CD14-positive monocyte (primary cell): ENCODE measurements at regions not wholly inside any gene's neighbourhood (a gene's known extent, or its start where the extent isn't known, plus 50 kb on each side); places are given as distances from the start of the nearest gene placed in this dataset.
"Not testable (repeated sequence)": the region's sequence is repeated elsewhere in the genome, so short reads cannot be mapped to it uniquely, and the experiment has no call there.

Experiments
- DNase-seq, 3 donors: peaks; one replicate each; pipeline ENCODE4 v3.0.0-alpha.2; 2011 to 2022
- H2AFZ ChIP-seq: 2 replicates; pipeline ENCODE4 v1.6.0; 2012; ENCODE audit warnings: mild to moderate bottlenecking, low read depth, low read length, inconsistent platforms; ENCODE audit not compliant: insufficient read depth, poor library complexity, severe bottlenecking
- H3K27ac ChIP-seq, 2 donors: 1 replicate in 1 of 2; 2 replicates in 1 of 2; pipeline ENCODE4 v1.5.1; 2012 to 2013; ENCODE audit warnings: low read length in 2 of 2, control low read depth in 1 of 2, inconsistent platforms in 1 of 2, low read depth in 1 of 2, mild to moderate bottlenecking in 1 of 2
- H3K27me3 ChIP-seq, 2 donors: one replicate each; pipeline versions ENCODE4 v1.6.0 to v1.6.1; 2011 to 2013; ENCODE audit warnings: low read length in 2 of 2; ENCODE audit not compliant: control insufficient read depth in 2 of 2, insufficient read depth in 2 of 2
- H3K36me3 ChIP-seq, 2 donors: replicated peaks in 1 of 2; 1 replicate in 1 of 2; 2 replicates in 1 of 2; pipeline versions ENCODE4 v1.5.1 to v1.6.1; 2012 to 2013; ENCODE audit warnings: low read length in 2 of 2, control low read depth in 1 of 2, inconsistent platforms in 1 of 2, mild to moderate bottlenecking in 1 of 2; ENCODE audit not compliant: insufficient read depth in 2 of 2, control insufficient read depth in 1 of 2
- H3K4me1 ChIP-seq, 2 donors: 1 replicate in 1 of 2; 2 replicates in 1 of 2; pipeline versions ENCODE4 v1.5.1 to v1.6.1; 2012 to 2013; ENCODE audit warnings: low read length in 2 of 2, control low read depth in 1 of 2, inconsistent platforms in 1 of 2, mild to moderate bottlenecking in 1 of 2, moderate library complexity in 1 of 2; ENCODE audit not compliant: insufficient read depth in 2 of 2, control insufficient read depth in 1 of 2
- H3K4me2 ChIP-seq: replicated peaks from 2 replicates; pipeline ENCODE3; 2012; ENCODE audit warnings: low read length, moderate library complexity, mild to moderate bottlenecking; ENCODE audit not compliant: poor library complexity, severe bottlenecking; ENCODE audit errors: extremely low read depth
- H3K4me3 ChIP-seq, 3 experiments: fragments of 200-600 bp in 1 of 3; sonication (generic) in 1 of 3; replicated peaks in 1 of 3; 1 replicate in 2 of 3; 2 replicates in 1 of 3; pipeline ENCODE4 v1.5.1; 2011 to 2013; ENCODE audit warnings: low read length in 3 of 3, mild to moderate bottlenecking in 3 of 3, control low read depth in 2 of 3, low read depth in 2 of 3, inconsistent platforms in 1 of 3, moderate library complexity in 1 of 3
- H3K79me2 ChIP-seq: 2 replicates; pipeline ENCODE4 v1.6.0; 2012; ENCODE audit warnings: mild to moderate bottlenecking, control low read depth, inconsistent platforms, low read length, moderate library complexity; ENCODE audit not compliant: insufficient read depth
- H3K9ac ChIP-seq: 2 replicates; pipeline ENCODE4 v1.6.0; 2017; ENCODE audit warnings: low read length, mild to moderate bottlenecking; ENCODE audit not compliant: insufficient read depth, poor library complexity, severe bottlenecking
- H3K9me3 ChIP-seq, 2 donors: replicated peaks in 1 of 2; 1 replicate in 1 of 2; 2 replicates in 1 of 2; pipeline versions ENCODE4 v1.5.1 to v1.6.1; 2012 to 2013; ENCODE audit warnings: low read length in 2 of 2, control low read depth in 1 of 2; ENCODE audit not compliant: control insufficient read depth in 1 of 2, insufficient read depth in 1 of 2
- H4K20me1 ChIP-seq: 2 replicates; pipeline ENCODE4 v1.6.0; 2012; ENCODE audit warnings: mild to moderate bottlenecking, low read length, control low read depth, moderate library complexity; ENCODE audit not compliant: insufficient read depth
- H3K27ac Mint-ChIP-seq, 7 donors: one replicate each; pipeline ENCODE4 v1.8.0; 2020; ENCODE audit warnings: mild to moderate bottlenecking in 7 of 7, mixed read lengths in 7 of 7, moderate library complexity in 6 of 7, inconsistent platforms in 2 of 7
- H3K27me3 Mint-ChIP-seq, 3 donors: one replicate each; pipeline ENCODE4 v1.8.0; 2021 to 2022; ENCODE audit warnings: low read depth in 3 of 3, mild to moderate bottlenecking in 3 of 3, mixed read lengths in 3 of 3, moderate library complexity in 3 of 3, inconsistent platforms in 1 of 3
- H3K36me3 Mint-ChIP-seq, 2 donors: one replicate each; pipeline ENCODE4 v1.8.0; 2020; ENCODE audit warnings: mixed read lengths in 2 of 2, inconsistent platforms in 1 of 2, mild to moderate bottlenecking in 1 of 2
- H3K4me1 Mint-ChIP-seq: one replicate; pipeline ENCODE4 v1.8.0; 2020; ENCODE audit warnings: mild to moderate bottlenecking, mixed read lengths
- H3K4me3 Mint-ChIP-seq, 2 donors: one replicate each; pipeline ENCODE4 v1.8.0; 2020; ENCODE audit warnings: mild to moderate bottlenecking in 2 of 2, mixed read lengths in 2 of 2, moderate library complexity in 1 of 2
- H3K9me3 Mint-ChIP-seq, 7 donors: one replicate each; pipeline ENCODE4 v1.8.0; 2020 to 2022; ENCODE audit warnings: mixed read lengths in 7 of 7, mild to moderate bottlenecking in 6 of 7, moderate library complexity in 6 of 7, inconsistent platforms in 2 of 7
- WGBS: methylation state at CpG from one replicate; pipeline ENCODE4 v1.1.5; 2013; ENCODE audit warnings: missing lambda C conversion rate; ENCODE audit not compliant: insufficient coverage; 5-methylcytosine and 5-hydroxymethylcytosine counted together
- intact Hi-C, 2 donors: fragments of 100-400 bp; cut with micrococcal nuclease; formaldehyde crosslinking; loops; one replicate each; pipeline versions ENCODE4 v1.15.0 to v1.15.1; 2023
- TF ChIP-seq, protein P1 (sequence below): fragments of 200-600 bp; IDR thresholded peaks from one replicate; pipeline ENCODE4 v1.8.0; 2022; ENCODE audit warnings: antibody characterized with exemption, mild to moderate bottlenecking

DNA sequence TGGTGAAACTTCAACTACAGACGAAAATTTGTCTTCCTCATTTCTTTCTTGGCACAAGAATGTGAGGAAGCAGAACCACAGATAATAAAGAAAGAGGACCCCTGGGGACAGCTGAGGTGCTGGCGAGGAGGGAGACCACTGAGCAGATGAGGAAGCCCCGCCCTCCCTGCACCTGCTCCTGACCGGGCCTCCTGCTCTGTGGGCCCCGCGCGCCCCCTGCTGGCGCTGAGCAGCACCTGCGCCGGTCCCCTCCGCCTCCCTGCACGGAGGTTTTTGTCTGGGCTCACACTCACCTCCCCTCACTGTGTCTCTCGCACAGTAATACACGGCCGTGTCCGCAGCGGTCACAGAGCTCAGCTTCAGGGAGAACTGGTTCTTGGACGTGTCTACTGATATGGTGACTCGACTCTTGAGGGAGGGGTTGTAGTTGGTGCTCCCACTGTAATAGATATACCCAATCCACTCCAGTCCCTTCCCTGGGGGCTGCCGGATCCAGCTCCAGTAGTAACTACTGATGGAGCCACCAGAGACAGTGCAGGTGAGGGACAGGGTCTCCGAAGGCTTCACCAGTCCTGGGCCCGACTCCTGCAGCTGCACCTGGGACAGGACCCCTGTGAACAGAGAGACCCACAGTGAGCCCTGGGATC, 1100.7 kb downstream of the TMEM121 start:
- H3K79me2 ChIP-seq, H3K4me2 ChIP-seq, H2AFZ ChIP-seq, H3K9me3 ChIP-seq, H3K36me3 Mint-ChIP-seq, intact Hi-C loops, H3K9ac ChIP-seq, H3K4me3 Mint-ChIP-seq, H3K9me3 Mint-ChIP-seq, H3K36me3 ChIP-seq, H3K27ac Mint-ChIP-seq, H3K27me3 ChIP-seq, H4K20me1 ChIP-seq, H3K27me3 Mint-ChIP-seq, H3K4me1 Mint-ChIP-seq, H3K27ac ChIP-seq, H3K4me1 ChIP-seq, H3K4me3 ChIP-seq: not testable (repeated sequence)
- WGBS, result 10% methylated on average over 7 of the region's 22 CpGs
- TF ChIP-seq, protein P1, sequence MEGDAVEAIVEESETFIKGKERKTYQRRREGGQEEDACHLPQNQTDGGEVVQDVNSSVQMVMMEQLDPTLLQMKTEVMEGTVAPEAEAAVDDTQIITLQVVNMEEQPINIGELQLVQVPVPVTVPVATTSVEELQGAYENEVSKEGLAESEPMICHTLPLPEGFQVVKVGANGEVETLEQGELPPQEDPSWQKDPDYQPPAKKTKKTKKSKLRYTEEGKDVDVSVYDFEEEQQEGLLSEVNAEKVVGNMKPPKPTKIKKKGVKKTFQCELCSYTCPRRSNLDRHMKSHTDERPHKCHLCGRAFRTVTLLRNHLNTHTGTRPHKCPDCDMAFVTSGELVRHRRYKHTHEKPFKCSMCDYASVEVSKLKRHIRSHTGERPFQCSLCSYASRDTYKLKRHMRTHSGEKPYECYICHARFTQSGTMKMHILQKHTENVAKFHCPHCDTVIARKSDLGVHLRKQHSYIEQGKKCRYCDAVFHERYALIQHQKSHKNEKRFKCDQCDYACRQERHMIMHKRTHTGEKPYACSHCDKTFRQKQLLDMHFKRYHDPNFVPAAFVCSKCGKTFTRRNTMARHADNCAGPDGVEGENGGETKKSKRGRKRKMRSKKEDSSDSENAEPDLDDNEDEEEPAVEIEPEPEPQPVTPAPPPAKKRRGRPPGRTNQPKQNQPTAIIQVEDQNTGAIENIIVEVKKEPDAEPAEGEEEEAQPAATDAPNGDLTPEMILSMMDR, result peak; percentile 81
- peak; percentile 12 to 46 (median 39) for DNase-seq

DNA sequence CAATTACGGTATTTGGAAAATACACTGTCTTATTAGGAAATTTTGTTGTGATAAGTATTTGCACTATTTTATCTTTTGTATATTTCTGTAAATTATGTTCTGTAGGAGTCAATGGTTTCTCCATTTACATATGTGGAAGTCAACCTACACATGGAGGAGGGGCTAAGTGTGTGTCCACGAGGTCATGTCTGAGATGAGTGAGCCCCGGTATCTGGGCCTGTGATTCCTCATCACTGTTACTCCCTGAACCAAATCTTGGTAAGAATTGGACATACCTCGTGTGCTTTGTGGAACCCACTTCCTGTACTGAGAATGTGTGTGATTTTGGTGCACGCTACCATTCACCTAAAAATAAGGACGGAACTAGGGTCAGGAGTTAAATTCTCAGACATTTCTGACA, 1105.5 kb downstream of the TMEM121 start:
- Mint-ChIP-seq H3K27me3 (peaks cover 3 to 4% (median 4%) of the 10 kb centered on the region in 3 donors), H3K36me3 (no peaks in the 10 kb centered on the region), H3K4me1 (peaks cover 2% of the 10 kb centered on the region), H3K9me3 (no peaks in the 10 kb centered on the region), H3K27ac (no peak overlapping the region), H3K4me3 (no peak overlapping the region)
- H3K9me3 ChIP-seq, result no peaks in the 10 kb centered on the region
- no peak overlapping the region for H2AFZ ChIP-seq
- no peak overlapping the region for H3K9ac ChIP-seq
- H3K4me1 ChIP-seq, result no peaks in the 10 kb centered on the region
- WGBS, result 100% methylated on average over 1 of the region's 6 CpGs
- no peaks in the 10 kb centered on the region for H3K36me3 ChIP-seq
- H4K20me1 ChIP-seq, result no peaks in the 10 kb centered on the region
- no peak for DNase-seq
- H3K27ac ChIP-seq, result no peak overlapping the region
- H3K79me2 ChIP-seq, result no peaks in the 10 kb centered on the region
- intact Hi-C loops, result no loop called here
- H3K4me2 ChIP-seq, result no peak overlapping the region
- no peaks in the 10 kb centered on the region for H3K27me3 ChIP-seq
- no peak overlapping the region for H3K4me3 ChIP-seq
- TF ChIP-seq, protein P1, result no peak
